ENCODE measurements at regions not wholly inside any gene's neighbourhood (a gene's known extent, or its start where the extent isn't known, plus 50 kb on each side); places are given as distances from the start of the nearest gene placed in this dataset.

DNA sequence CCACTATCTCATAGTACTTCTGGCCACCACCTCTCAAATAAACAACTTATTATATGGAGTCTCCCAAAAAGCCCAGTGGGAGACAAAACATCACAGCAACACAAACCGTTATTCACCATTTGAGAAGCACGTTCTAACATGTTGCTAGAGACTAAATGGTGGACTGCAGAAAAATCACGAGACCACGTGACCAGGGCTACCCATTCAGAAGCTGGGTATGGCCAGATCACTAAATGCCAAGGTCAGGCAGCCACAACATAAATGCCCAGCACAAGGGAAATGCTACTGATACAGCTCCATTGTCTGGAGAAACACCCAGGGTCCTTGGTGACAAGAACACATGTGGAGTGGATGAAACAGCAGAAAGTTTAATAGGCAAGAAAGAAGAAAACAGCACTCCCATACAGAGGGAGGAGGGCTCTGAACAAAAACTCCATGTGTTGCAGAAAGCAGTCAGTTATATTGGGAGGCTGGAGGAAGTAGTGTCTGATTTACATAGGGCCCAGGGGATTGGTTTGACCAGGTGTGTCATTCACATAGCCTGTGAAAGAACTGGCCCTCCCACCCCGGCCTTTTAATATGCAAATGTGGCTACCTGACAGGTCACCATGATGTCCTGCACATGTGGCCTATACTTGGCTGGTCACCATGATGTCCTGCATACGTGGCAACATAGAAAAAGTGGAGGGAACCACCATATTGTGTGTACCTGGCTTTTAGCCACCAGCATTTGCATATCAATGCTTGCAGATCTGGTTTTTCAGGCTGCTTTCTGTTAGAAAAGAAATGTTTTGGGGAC lies 97.2 kb downstream of the TRIM36 start:
- peaks cover 24% of the 10 kb centered on the region for H3K27me3 Mint-ChIP-seq
- ATAC-seq (replicated peaks), result no peak
- H3K27ac Mint-ChIP-seq, result no peak overlapping the region
- H3K36me3 Mint-ChIP-seq (ENCODE audit: low read depth), result no peaks in the 10 kb centered on the region
- peaks cover 13% of the 10 kb centered on the region for H3K4me1 Mint-ChIP-seq
- no peaks in the 10 kb centered on the region for H3K9me3 Mint-ChIP-seq
- no peak overlapping the region for H3K4me3 Mint-ChIP-seq

- ATAC-seq (replicated peaks), result no peak
Measured at GRCh38 chr5:115070737-115071136, 99.0 kb downstream of the TRIM36 start.

GRCh38 chr5:115069087-115069968 lies 100.4 kb downstream of the TRIM36 start:
- ATAC-seq (replicated peaks), result peak; percentile 47
- Mint-ChIP-seq H3K9me3 (no peaks in the 10 kb centered on the region), H3K36me3 (ENCODE audit: low read depth) (no peaks in the 10 kb centered on the region), H3K27ac (peak overlapping the region; percentile 44), H3K27me3 (peaks cover 32% of the 10 kb centered on the region), H3K4me3 (peak overlapping the region; percentile 48), H3K4me1 (peaks cover 13% of the 10 kb centered on the region)

More at GRCh38 chr5:115070737-115071136, 99.0 kb downstream of the TRIM36 start:
- Mint-ChIP-seq H3K27ac (no peak overlapping the region), H3K4me1 (peaks cover 13% of the 10 kb centered on the region), H3K36me3 (ENCODE audit: low read depth) (no peaks in the 10 kb centered on the region), H3K27me3 (peaks cover 27% of the 10 kb centered on the region), H3K4me3 (no peak overlapping the region), H3K9me3 (no peaks in the 10 kb centered on the region)

DNA sequence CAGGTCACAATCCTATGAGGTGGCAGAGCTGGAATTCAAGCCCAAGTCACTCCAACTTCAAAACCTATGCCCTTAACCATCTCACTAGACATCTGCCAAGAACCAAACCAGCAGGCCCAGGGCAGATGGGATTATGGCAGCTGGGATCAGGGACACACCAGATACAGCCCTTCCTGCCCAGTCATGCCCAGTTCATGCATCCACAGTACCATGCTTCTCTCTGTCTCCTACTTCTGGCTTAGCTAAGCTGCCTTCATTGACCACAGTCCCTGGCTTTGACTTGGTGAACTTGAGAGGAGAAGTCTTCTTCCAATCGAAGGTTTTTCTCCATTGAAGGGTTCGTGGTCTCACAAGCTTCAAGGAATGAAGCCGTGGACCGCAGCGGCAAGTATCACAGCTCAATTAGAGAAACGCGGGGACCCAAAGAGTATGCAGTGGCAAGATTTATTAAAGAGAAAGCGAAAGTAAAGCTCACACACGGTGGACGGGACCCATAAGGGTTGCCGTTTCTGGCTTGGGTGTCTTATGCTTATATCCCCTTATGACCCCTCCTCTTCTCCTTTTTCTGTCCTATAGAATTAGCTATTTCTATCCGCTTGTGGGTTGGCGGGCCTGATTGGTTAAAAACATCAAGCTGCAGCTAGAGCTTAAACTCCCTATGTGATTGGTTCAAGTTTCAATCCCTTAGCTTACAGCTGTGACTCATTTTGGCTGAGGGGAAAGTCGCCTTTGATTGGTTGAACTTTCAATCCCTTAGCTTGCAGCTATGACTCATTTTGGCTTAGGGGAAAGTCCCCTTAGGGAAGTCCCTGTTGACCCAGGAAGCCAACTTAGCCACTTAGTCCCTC lies 101.2 kb downstream of the TRIM36 start:
- no peaks in the 10 kb centered on the region for H3K36me3 Mint-ChIP-seq (ENCODE audit: low read depth)
- peak overlapping the region; percentile 48 for H3K4me3 Mint-ChIP-seq
- no peaks in the 10 kb centered on the region for H3K9me3 Mint-ChIP-seq
- peak overlapping the region; percentile 44 for H3K27ac Mint-ChIP-seq
- ATAC-seq (replicated peaks), result peak; percentile 83
- peaks cover 13% of the 10 kb centered on the region for H3K4me1 Mint-ChIP-seq
- peaks cover 26% of the 10 kb centered on the region for H3K27me3 Mint-ChIP-seq

DNA sequence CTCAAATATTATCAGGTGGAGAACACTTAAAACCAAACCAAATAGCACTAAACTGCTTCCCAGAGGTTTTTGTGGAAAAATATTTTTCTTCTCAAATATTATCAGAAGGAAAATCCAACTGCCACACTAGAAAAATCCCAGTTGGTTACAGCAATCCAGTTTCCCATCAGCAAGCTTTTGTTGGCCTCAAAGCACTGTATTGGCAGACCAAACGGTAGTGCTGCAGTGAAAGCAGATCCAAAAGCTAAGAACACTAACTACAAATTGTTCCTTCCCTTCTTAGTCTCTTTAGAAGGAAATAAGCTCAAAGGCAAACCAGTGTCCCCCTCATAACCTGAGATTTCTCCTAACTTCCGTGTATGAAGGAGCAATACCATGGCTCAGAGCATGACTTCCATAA lies 105.3 kb downstream of the TRIM36 start:
- ATAC-seq (replicated peaks), result no peak
- H3K27me3 Mint-ChIP-seq, result peaks cover 13% of the 10 kb centered on the region
- H3K4me1 Mint-ChIP-seq, result peaks cover 8% of the 10 kb centered on the region
- no peaks in the 10 kb centered on the region for H3K9me3 Mint-ChIP-seq
- no peak overlapping the region for H3K4me3 Mint-ChIP-seq
- H3K27ac Mint-ChIP-seq, result no peak overlapping the region
- H3K36me3 Mint-ChIP-seq (ENCODE audit: low read depth), result no peaks in the 10 kb centered on the region

DNA sequence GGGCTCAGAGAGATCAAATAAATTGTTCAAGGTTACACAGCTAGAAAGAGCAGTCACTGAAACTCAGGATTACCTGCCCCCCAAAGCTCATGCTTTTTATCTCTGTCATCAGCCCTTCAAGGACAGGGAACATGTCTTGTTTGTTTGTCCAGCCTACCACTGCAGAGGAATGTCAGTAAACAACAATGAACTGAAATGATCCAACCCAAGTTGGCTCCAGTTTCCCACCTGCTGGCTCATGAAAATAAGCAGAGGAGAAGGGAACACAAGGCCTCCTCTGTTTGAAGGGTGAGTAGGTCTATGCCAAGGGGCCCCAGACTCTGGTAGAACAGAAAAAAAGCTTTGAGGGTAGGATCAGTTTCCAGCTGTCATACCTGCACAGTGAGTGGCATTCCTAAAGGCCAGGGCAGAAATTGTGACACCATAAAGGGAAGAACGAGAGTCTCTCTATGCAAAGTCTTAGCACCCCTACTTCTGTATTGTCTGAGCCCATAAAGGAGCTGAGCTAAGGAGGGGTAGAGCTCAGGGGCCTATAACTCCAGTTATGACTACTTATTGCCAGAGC lies 115.2 kb downstream of the TRIM36 start:
- Mint-ChIP-seq H3K4me1 (no peaks in the 10 kb centered on the region), H3K27ac (no peak overlapping the region), H3K4me3 (no peak overlapping the region), H3K9me3 (peaks cover 5% of the 10 kb centered on the region), H3K27me3 (peaks cover 5% of the 10 kb centered on the region), H3K36me3 (ENCODE audit: low read depth) (no peaks in the 10 kb centered on the region)
- no peak for ATAC-seq (replicated peaks)

GRCh38 chr5:115052948-115053347 lies 116.8 kb downstream of the TRIM36 start:
- no peaks in the 10 kb centered on the region for H3K4me1 Mint-ChIP-seq
- H3K27me3 Mint-ChIP-seq, result peaks cover 8% of the 10 kb centered on the region

GRCh38 chr5:115050866-115051265 lies 118.8 kb downstream of the TRIM36 start:
- Mint-ChIP-seq H3K9me3 (peaks cover 5% of the 10 kb centered on the region), H3K27me3 (peaks cover 8% of the 10 kb centered on the region), H3K4me1 (no peaks in the 10 kb centered on the region), H3K4me3 (no peak overlapping the region), H3K36me3 (ENCODE audit: low read depth) (no peaks in the 10 kb centered on the region), H3K27ac (no peak overlapping the region)
- no peak for ATAC-seq (replicated peaks)

More at GRCh38 chr5:115052948-115053347, 116.8 kb downstream of the TRIM36 start:
- Mint-ChIP-seq H3K36me3 (ENCODE audit: low read depth) (no peaks in the 10 kb centered on the region), H3K4me3 (no peak overlapping the region), H3K27ac (no peak overlapping the region), H3K9me3 (peaks cover 5% of the 10 kb centered on the region)
- ATAC-seq (replicated peaks), result no peak

- peaks cover 23% of the 10 kb centered on the region for H3K9me3 Mint-ChIP-seq
Measured at GRCh38 chr5:115033861-115034260, 135.8 kb downstream of the TRIM36 start.

GRCh38 chr5:115028557-115028956 lies 141.2 kb downstream of the TRIM36 start:
- ATAC-seq (replicated peaks), result no peak
- Mint-ChIP-seq H3K27ac (no peak overlapping the region), H3K9me3 (no peaks in the 10 kb centered on the region), H3K36me3 (ENCODE audit: low read depth) (no peaks in the 10 kb centered on the region), H3K27me3 (peaks cover 19% of the 10 kb centered on the region), H3K4me3 (no peak overlapping the region), H3K4me1 (no peaks in the 10 kb centered on the region)

More at GRCh38 chr5:115033861-115034260, 135.8 kb downstream of the TRIM36 start:
- Mint-ChIP-seq H3K36me3 (ENCODE audit: low read depth) (no peaks in the 10 kb centered on the region), H3K27me3 (peaks cover 7% of the 10 kb centered on the region), H3K27ac (no peak overlapping the region), H3K4me1 (no peaks in the 10 kb centered on the region), H3K4me3 (no peak overlapping the region)
- no peak for ATAC-seq (replicated peaks)

DNA sequence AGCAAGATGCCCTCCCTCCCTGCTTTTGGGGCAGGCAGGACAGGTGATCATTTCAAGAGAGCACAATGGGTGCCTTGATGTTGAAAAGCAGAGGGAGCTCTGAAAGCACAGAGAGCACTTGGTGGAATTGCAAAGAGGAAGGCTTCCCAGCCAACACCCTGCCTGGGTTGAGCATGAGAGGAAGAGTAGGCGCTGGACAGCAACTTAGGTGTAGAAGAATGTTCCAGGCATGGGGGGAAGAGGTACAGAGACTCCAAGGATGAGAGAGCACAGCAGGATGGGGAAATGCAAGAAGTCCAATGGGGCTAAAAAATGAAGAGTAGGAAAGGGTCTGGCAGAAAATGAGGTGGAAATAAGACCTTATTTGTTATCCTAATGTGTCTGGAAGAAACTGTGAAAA lies 144.8 kb downstream of the TRIM36 start:
- Mint-ChIP-seq H3K36me3 (ENCODE audit: low read depth) (no peaks in the 10 kb centered on the region), H3K27me3 (peaks cover 16% of the 10 kb centered on the region), H3K9me3 (no peaks in the 10 kb centered on the region), H3K4me3 (no peak overlapping the region), H3K27ac (no peak overlapping the region), H3K4me1 (no peaks in the 10 kb centered on the region)
- ATAC-seq (replicated peaks), result no peak

DNA sequence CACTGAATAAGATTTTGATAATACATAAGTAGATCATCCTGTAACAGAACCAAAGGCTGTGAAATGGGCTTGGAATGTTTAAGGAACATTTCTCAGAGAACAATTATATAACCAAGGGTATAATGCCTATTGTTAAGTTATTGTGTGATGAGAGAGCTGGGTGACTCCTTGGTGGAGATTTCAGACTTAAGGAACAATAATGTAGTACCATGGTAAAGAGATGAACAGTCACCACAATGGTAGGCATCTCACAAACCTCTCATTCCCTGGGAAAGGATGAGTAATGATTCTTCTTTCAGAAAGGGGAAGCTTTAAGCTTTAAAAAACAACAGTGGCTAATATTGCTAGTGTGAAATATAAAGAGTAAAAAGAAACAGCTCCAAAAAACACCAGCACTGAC lies 147.4 kb downstream of the TRIM36 start:
- Mint-ChIP-seq H3K27ac (no peak overlapping the region), H3K4me3 (no peak overlapping the region)

GRCh38 chr5:115016646-115017045 lies 153.1 kb downstream of the TRIM36 start:
- no peaks in the 10 kb centered on the region for H3K36me3 Mint-ChIP-seq (ENCODE audit: low read depth)
- ATAC-seq (replicated peaks), result no peak
- H3K27me3 Mint-ChIP-seq, result peaks cover 2% of the 10 kb centered on the region
- no peaks in the 10 kb centered on the region for H3K4me1 Mint-ChIP-seq
- no peak overlapping the region for H3K4me3 Mint-ChIP-seq
- H3K9me3 Mint-ChIP-seq, result no peaks in the 10 kb centered on the region
- H3K27ac Mint-ChIP-seq, result no peak overlapping the region

More for the DNA sequence above, 147.4 kb downstream of the TRIM36 start:
- Mint-ChIP-seq H3K27me3 (peaks cover 12% of the 10 kb centered on the region), H3K36me3 (ENCODE audit: low read depth) (no peaks in the 10 kb centered on the region), H3K9me3 (no peaks in the 10 kb centered on the region), H3K4me1 (no peaks in the 10 kb centered on the region)
- ATAC-seq (replicated peaks), result no peak

DNA sequence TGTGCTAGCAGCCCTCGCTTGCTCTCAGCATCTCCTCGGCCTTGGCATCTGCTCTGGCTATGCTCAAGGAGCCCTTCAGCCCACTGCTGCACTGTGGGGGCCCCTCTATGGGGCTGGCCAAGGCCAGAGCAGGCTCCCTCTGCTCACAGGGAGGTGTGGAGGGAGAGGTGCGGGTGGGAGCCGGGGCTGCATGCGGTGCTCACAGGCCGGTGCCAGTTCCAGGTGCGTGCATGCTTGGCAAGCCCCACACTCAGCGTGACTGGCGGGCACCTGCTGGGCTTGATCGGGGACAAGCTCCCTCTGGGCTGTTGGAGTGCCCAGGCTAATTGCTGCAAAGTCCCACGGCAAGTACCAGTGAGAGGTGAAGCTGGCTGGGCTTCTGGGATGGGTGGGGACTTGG lies 170.5 kb downstream of the TRIM36 start:
- H3K9me3 Mint-ChIP-seq, result peaks cover 3% of the 10 kb centered on the region

More for the DNA sequence above, 170.5 kb downstream of the TRIM36 start:
- H3K27me3 Mint-ChIP-seq, result no peaks in the 10 kb centered on the region
- H3K4me3 Mint-ChIP-seq, result no peak overlapping the region
- no peak for ATAC-seq (replicated peaks)
- H3K36me3 Mint-ChIP-seq (ENCODE audit: low read depth), result no peaks in the 10 kb centered on the region
- no peaks in the 10 kb centered on the region for H3K4me1 Mint-ChIP-seq
- H3K27ac Mint-ChIP-seq, result no peak overlapping the region

Measured in activated T-helper 17 cell treated with anti-CD3 and anti-CD28 coated beads, Interleukin-2, amount 50 U/mL, for 72 hours (primary cell).